Liver (tissue), 3 donors: ENCODE measurements at regions not wholly inside any gene's neighbourhood (a gene's known extent, or its start where the extent isn't known, plus 50 kb on each side); places are given as distances from the start of the nearest gene placed in this dataset.

Source experiments
- ATF3 ChIP-seq: IDR thresholded peaks from 2 replicates; pipeline ENCODE4 v1.6.1; 2016; ENCODE audit warnings: antibody characterized with exemption
- EGR1 ChIP-seq, 2 donors: IDR thresholded peaks; 2 replicates each; pipeline ENCODE4 v1.6.1; 2016 to 2018; ENCODE audit warnings: antibody characterized with exemption in 2 of 2, low read depth in 2 of 2
- FOXA1 ChIP-seq: IDR thresholded peaks from 2 replicates; pipeline ENCODE4 v1.6.1; 2016; ENCODE audit warnings: antibody characterized with exemption
- GABPA ChIP-seq, 2 donors: IDR thresholded peaks in 1 of 2; conservative IDR thresholded peaks in 1 of 2; 2 replicates each; pipeline ENCODE4 v1.6.1; 2016; ENCODE audit warnings: antibody characterized with exemption in 2 of 2, mild to moderate bottlenecking in 1 of 2, moderate library complexity in 1 of 2
- RAD21 ChIP-seq, 2 donors: IDR thresholded peaks; 2 replicates each; pipeline ENCODE4 v1.6.1; 2016; ENCODE audit warnings: antibody characterized with exemption in 2 of 2, mild to moderate bottlenecking in 2 of 2
- SP1 ChIP-seq: IDR thresholded peaks from 2 replicates; pipeline ENCODE4 v1.6.1; 2018; ENCODE audit warnings: antibody characterized with exemption, mild to moderate bottlenecking
- TAF1 ChIP-seq: conservative IDR thresholded peaks from 2 replicates; pipeline ENCODE4 v1.6.1; 2016; ENCODE audit warnings: antibody characterized with exemption, mild to moderate bottlenecking
- TF ChIP-seq, protein P1 (sequence below): fragments of 150-350 bp; IDR thresholded peaks from 2 replicates; pipeline ENCODE4 v1.5.1; 2017; ENCODE audit warnings: improper control_type of control experiment, low read depth, low read length; ENCODE audit not compliant: missing input control
- TF ChIP-seq, protein P2 (sequence below): IDR thresholded peaks from 2 replicates; pipeline ENCODE4 v1.6.1; 2016; ENCODE audit warnings: antibody characterized with exemption, mild to moderate bottlenecking
- TF ChIP-seq, protein P3 (sequence below): IDR thresholded peaks from 2 replicates; pipeline ENCODE4 v1.6.1; 2016; ENCODE audit warnings: antibody characterized with exemption
- TF ChIP-seq, protein P4 (sequence below): IDR thresholded peaks from 2 replicates; pipeline ENCODE4 v1.6.1; 2016; ENCODE audit warnings: antibody characterized with exemption
- donor health status: healthy.
- donor health status: healthy.

DNA sequence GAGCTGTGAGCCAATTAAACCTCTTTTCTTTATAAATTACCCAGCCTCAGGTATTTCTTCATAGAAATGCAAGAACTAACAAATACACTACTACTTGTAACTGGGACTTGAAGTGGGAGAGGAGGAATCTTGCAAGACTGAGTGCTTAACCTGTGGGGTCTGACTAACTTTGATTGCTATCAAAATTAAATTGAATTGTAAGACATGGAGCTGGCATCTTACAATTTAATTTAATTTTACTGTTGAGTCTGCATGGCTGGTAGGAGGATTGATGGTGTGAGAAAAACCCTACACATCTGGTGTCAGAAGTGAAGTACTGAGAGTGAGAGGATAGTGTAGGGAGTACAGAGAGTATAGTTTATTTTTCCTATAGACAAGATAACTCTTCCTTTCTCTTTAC, 1259.9 kb downstream of the CDH12 start:
- TF ChIP-seq, protein P1, sequence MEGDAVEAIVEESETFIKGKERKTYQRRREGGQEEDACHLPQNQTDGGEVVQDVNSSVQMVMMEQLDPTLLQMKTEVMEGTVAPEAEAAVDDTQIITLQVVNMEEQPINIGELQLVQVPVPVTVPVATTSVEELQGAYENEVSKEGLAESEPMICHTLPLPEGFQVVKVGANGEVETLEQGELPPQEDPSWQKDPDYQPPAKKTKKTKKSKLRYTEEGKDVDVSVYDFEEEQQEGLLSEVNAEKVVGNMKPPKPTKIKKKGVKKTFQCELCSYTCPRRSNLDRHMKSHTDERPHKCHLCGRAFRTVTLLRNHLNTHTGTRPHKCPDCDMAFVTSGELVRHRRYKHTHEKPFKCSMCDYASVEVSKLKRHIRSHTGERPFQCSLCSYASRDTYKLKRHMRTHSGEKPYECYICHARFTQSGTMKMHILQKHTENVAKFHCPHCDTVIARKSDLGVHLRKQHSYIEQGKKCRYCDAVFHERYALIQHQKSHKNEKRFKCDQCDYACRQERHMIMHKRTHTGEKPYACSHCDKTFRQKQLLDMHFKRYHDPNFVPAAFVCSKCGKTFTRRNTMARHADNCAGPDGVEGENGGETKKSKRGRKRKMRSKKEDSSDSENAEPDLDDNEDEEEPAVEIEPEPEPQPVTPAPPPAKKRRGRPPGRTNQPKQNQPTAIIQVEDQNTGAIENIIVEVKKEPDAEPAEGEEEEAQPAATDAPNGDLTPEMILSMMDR, result no peak
- TF ChIP-seq, protein P2, sequence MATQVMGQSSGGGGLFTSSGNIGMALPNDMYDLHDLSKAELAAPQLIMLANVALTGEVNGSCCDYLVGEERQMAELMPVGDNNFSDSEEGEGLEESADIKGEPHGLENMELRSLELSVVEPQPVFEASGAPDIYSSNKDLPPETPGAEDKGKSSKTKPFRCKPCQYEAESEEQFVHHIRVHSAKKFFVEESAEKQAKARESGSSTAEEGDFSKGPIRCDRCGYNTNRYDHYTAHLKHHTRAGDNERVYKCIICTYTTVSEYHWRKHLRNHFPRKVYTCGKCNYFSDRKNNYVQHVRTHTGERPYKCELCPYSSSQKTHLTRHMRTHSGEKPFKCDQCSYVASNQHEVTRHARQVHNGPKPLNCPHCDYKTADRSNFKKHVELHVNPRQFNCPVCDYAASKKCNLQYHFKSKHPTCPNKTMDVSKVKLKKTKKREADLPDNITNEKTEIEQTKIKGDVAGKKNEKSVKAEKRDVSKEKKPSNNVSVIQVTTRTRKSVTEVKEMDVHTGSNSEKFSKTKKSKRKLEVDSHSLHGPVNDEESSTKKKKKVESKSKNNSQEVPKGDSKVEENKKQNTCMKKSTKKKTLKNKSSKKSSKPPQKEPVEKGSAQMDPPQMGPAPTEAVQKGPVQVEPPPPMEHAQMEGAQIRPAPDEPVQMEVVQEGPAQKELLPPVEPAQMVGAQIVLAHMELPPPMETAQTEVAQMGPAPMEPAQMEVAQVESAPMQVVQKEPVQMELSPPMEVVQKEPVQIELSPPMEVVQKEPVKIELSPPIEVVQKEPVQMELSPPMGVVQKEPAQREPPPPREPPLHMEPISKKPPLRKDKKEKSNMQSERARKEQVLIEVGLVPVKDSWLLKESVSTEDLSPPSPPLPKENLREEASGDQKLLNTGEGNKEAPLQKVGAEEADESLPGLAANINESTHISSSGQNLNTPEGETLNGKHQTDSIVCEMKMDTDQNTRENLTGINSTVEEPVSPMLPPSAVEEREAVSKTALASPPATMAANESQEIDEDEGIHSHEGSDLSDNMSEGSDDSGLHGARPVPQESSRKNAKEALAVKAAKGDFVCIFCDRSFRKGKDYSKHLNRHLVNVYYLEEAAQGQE, result no peak
- TF ChIP-seq ATF3, result no peak
- no peak for TF ChIP-seq GABPA (IDR thresholded peaks at IDR 0.05 in 1 of 2, conservative IDR thresholded peaks at IDR 0.05 in 1 of 2)
- TF ChIP-seq, protein P3, sequence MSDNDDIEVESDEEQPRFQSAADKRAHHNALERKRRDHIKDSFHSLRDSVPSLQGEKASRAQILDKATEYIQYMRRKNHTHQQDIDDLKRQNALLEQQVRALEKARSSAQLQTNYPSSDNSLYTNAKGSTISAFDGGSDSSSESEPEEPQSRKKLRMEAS, result no peak
- TF ChIP-seq RAD21 (IDR thresholded peaks at IDR 0.05), result no peak
- no peak for TF ChIP-seq SP1
- TF ChIP-seq TAF1, result no peak
- TF ChIP-seq, protein P4, sequence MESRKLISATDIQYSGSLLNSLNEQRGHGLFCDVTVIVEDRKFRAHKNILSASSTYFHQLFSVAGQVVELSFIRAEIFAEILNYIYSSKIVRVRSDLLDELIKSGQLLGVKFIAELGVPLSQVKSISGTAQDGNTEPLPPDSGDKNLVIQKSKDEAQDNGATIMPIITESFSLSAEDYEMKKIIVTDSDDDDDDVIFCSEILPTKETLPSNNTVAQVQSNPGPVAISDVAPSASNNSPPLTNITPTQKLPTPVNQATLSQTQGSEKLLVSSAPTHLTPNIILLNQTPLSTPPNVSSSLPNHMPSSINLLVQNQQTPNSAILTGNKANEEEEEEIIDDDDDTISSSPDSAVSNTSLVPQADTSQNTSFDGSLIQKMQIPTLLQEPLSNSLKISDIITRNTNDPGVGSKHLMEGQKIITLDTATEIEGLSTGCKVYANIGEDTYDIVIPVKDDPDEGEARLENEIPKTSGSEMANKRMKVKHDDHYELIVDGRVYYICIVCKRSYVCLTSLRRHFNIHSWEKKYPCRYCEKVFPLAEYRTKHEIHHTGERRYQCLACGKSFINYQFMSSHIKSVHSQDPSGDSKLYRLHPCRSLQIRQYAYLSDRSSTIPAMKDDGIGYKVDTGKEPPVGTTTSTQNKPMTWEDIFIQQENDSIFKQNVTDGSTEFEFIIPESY, result no peak
- no peak for TF ChIP-seq EGR1 (IDR thresholded peaks at IDR 0.05; ENCODE audit: low read depth in 2 of 2)
- TF ChIP-seq FOXA1, result no peak
